NCI-H1092 (cell line): ENCODE measurements at regions not wholly inside any gene's neighbourhood (a gene's known extent, or its start where the extent isn't known, plus 50 kb on each side); places are given as distances from the start of the nearest gene placed in this dataset.

Experiments used
- DNase-seq: peaks from one replicate; lab custom pipeline; 2025; lab: John Stamatoyannopoulos, UW

- DNase-seq = no peak
These were observed 234.7 kb downstream of the OR13H1 start for GRCh38 chrX:131778269-131779218.

- DNase-seq = no peak
These were observed 235.4 kb downstream of the OR13H1 start for GRCh38 chrX:131779306-131779705.

- no peak for DNase-seq
These were observed 235.9 kb downstream of the OR13H1 start for GRCh38 chrX:131779741-131780140.

DNA sequence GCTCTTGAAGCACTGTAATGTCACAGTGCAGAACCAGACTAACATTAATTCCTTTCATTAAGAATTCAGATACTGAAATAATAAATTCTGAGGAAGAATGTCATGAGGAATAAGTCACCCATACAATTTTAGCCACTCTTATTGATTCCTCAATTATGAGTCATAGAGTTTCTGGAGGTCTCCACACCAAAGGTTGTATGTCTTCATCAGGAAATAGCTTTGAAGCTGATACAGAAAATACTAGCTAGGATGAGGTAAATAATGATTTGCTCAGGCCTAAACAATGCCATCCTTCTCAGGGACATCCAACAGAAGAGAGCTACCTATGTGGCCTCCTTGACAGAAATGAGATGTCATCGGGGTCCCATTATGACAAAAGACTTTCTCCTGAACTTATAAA lies 238.8 kb downstream of the OR13H1 start:
- DNase-seq = no peak

DNA sequence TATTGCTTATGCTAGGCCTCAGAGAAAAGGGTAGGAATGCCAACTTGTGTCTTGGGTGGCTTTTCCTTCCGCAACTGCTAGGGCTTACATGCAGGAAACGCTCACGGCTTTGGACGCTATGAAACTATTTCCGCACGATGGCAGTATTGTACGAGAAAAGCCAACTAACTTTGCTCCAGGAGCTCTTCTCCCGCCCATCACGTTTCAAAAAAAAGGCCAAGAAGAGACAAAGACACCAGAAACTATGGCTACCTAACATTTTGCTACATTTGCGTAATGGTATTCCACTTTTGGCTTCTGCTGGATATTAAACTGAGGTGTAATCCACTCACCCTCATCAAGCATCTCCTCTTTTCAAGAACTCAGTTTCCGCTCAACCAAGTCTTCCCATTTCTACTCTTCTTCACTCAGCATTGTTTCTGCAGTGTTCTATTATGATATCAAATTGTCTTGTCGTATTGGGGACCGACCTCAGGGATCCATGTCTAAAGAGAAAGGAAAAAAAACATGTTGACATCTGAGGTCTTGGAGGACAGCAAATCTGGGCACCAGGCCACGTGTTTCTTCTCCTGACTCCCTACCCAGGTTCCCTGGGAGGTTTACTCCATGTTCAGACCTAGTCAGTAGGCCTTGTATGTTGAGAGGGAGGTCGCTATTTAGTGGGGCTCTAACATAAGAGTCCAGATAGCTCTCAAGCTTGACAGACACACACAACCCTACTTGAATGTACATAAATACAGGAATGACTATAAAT lies 239.4 kb upstream of the STK26 start:
- no peak for DNase-seq

GRCh38 chrX:131789664-131790063 lies 233.4 kb upstream of the STK26 start:
- DNase-seq = no peak

DNA sequence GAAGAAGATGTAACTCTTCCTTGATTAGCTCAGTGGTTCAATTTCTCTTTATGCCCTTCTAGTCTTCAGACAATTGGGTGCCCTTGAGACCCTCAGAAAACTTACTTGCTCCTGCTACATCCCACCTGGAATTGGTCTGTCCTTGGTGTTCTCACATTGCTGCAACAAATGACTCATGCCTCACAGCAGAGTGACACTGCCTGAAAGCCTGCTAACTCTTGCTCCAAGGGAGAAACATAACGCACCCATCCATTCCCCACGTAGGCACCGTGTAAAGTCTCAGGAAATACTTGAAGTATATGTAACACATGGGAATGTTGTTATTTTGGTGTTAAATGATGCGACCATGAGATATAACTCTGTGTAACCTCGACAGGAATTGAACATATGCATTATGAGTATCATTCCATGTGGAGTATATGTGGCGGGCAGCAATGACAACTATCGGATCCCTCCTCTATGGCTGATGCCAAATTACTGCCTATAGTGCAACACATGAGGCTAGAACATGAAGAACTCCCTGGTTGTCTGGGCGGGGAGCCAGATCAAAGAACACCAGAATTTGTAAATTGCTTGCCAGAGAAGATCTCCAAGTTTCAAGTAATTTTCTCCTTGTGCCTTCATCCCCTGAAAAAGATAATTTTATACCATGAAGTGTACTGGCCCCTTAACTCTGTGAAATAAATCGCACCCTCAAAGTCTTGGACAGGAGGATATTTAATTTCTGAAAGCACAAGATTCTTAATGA lies 231.3 kb upstream of the STK26 start:
- DNase-seq = no peak

DNA sequence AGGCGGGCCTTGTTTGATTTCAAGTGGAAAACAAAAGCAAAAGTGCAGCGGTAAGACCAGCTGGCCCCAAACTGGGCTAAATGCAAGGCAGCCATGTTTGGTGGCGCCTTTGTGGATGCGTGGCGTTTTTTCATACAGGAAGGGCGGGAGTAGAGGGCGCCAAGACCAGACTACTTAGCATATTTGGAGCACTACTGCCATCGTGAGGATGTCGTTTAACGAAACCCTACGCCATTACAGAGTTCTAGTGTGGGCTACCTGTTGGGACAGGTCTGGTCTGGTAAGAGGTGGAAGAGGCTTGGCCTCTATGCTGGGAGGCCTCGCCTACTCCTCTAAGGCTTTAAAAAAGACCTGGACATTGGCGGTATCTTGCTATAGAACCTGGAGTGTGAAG lies 230.7 kb upstream of the STK26 start:
- peak; percentile 80 for DNase-seq

DNA sequence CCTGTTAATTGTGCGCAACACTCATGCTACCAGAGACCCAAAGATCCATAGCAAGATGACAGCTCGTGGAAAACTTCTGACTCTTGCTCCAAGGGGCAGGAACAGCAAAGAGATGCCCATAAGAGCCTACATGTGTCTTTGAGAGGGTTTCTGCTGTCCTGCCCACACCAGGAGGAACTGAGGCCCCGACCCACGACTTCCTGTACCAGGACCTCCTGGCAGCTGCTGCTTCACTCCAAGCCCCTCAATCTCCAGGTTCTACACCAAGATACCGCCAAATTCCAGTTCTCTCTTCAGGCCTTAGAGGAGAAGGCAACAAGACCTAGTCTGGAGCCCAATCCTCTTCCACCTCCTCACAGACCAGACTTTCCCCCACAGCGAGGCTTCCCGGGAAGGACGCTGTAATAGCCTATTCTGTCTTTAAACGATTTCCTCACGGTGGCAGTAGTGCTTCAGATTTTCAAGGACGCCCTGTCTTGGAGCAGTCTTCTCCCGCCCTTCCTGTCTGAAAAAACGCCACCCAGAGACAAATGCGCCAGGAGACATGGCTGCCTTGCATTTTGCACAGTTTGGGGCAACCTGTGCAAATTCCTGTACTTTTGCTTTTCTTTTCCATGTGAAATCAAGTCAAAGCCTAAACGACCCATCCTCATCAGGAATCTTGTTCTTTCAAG lies 230.2 kb upstream of the STK26 start:
- DNase-seq = peak; percentile 32

- DNase-seq = no peak
These were observed 227.5 kb upstream of the STK26 start for GRCh38 chrX:131795442-131796229.

DNA sequence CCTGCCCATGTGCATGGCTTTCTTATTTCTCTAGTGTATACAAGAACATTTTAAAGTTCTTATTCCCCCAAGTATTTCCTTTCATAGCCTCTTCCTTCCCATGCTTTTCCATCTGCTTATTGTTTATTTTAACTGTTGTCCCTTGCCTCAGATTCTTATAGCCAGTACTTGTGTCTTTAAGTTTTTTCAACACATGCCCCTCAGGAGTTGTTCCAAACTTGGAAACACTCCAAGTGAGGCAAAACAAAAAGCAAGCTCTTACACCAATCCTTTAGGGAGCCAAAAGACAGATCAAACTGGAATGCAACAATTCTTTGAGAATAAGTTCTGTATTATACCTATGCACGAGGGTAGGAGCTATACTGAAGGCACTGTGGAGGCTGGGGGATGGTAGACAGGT lies 222.0 kb upstream of the STK26 start:
- no peak for DNase-seq

DNA sequence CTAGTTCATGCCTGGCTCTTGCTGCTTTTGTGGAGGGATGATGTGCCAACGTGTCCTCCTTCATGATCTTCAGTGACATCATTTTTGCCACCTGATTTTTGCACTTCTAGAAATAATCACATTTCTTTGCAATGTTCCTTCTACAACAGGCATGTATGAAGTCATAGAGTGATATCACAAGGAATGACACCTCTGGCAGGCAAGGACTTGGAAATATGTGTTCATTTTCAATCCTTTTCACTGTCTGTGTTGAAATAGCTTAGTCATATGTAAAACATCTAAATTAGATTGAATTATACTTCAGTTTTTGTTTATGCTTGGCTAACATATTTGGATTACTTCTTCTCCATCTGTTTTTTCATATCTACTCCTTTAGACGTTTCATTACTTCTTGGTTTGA lies 221.2 kb upstream of the STK26 start:
- DNase-seq = no peak

DNA sequence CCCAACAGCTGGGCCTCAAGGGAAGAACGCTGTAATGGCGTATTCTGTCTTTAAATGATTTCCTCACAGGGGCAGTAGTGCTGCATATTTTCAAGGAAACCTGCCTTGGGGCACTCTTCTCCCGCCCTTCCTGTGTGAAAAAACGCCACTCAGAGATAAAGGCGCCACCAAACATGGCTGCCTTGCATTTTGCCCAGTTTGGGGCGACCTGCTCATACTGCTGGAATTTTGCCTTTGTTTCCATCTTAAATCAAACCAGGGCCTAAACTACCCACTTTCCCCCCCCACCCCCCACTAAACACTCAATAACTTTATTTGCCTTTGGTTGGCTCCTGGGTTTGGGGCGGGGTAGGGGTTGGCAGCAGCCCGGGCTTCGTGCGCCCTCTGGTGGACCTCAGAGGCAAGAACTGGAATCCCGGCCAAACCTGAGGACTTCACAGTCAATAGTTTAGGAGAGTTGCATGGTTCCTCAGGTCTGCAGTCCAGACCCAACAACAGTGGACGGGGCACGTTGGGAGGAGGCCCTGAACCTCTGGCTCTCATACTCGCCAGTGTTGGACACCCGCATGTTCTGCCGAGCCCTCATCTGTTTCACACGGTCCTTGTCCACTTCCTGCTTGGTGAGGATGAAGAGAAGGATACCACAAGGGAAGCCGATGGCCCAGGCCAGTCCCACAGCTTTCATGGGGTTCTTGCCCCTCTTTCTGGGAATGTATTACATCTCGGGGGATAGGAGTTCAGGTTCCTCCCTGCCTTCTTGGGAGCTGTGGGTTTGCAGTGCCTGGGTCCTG lies 220.1 kb upstream of the STK26 start:
- DNase-seq = no peak

- no peak for DNase-seq
These were observed 210.0 kb upstream of the STK26 start for GRCh38 chrX:131812847-131813825.

DNA sequence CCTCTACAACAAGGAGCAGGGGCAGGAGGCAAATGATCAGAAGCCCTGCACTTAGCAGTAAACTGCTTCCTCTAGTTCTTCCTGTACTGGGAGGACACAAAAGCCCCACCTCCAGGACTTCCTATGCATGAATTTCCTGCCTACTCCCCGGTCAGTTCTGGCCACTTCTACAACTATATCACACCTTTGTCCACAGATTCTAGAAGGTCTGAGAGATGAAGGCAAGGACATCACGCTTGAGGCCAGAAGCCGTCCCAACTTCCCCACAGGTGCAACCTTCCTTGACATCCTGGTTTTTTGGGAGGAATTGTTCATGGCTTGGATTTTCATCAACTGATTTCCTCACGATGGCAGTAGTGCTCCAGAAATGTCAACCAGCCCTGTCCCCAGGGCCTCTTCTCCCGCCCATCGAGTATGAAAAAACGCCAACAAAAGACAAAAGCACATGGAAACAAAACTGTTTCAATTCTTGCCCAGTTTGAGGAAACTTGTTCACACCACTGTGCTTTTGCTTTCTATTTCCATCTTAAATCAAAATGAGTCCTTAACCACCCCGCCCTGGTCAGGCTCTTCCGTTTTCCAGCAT lies 206.5 kb upstream of the STK26 start:
- DNase-seq = no peak

DNA sequence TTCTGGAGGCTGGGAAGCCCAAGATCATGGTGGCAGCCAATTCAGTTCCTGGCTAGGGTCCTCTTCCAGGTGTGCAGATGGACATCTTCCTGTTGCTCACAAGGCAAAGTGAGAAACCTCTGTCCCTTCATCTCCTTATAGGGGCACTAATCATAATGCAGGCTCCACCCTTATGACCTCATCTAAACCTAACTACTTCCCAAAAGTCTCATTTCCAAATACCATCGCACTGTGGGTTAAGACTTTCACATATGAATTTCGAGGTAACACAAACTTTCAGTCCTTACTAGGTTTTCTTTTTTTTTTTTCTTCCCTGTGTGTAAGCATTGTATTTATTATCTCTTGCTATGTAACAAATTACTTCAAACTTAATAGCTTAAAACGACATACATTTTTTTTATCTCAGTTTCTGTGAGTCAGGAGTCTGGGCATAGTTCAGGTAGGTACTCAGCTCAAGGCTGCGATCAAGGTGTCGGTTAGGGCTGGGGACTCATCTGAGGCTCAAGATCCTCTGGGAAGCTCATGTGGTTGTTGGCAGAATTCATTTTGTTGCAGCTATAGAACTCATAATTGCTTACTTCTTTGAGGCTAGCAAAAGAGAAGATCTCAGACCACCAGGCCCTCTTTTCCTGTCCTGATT lies 204.7 kb upstream of the STK26 start:
- no peak for DNase-seq

- no peak for DNase-seq
These were observed 201.0 kb upstream of the STK26 start for GRCh38 chrX:131821945-131822622.

- DNase-seq = no peak
These were observed 196.5 kb upstream of the STK26 start for GRCh38 chrX:131826572-131826971.
